GM10248 (cell line): ENCODE measurements at regions not wholly inside any gene's neighbourhood (a gene's known extent, or its start where the extent isn't known, plus 50 kb on each side); places are given as distances from the start of the nearest gene placed in this dataset.

Experiments
- CTCF ChIA-PET: fragments of 300-600 bp; sonication (Branson Sonifier 250); formaldehyde crosslinking; extraction: SDS; loops from one replicate; lab custom pipeline; 2021; ENCODE audit warnings: antibody characterized with exemption; lab: Yijun Ruan, JAX
- POLR2A ChIA-PET: fragments of 350-650 bp; sonication (Branson Sonifier 250); formaldehyde crosslinking; extraction: SDS; loops from one replicate; lab custom pipeline; 2020; ENCODE audit warnings: antibody characterized with exemption; lab: Yijun Ruan, JAX
- DNase-seq: peaks from one replicate; pipeline ENCODE4 v3.0.0; 2012; ENCODE audit errors: extremely low spot score
- CTCF ChIP-seq: IDR thresholded peaks from 2 replicates; pipeline ENCODE4 v1.5.1; 2012; ENCODE audit warnings: mild to moderate bottlenecking, low read depth; ENCODE audit errors: extremely low read depth, missing control alignments, control extremely low read depth

GRCh38 chrX:42093756-42094155 is 170.4 kb upstream of the CASK start:
- TF ChIP-seq CTCF, result no peak
- ChIA-PET CTCF (interaction anchor here (1.3 kb wide), 1 partner anchor 22 kb away, joined by 3 read pairs; no protein-coding TSS in a partner anchor), POLR2A (no interaction called here)
- no peak for DNase-seq

GRCh38 chrX:42090395-42090794 is 167.0 kb upstream of the CASK start:
- ChIA-PET POLR2A (no interaction called here), CTCF (interaction anchor here (1.1 kb wide), 1 partner anchor 14 kb away, joined by 3 read pairs; no protein-coding TSS in a partner anchor)
- TF ChIP-seq CTCF, result no peak
- DNase-seq, result no peak

GRCh38 chrX:42089031-42089430 is 165.7 kb upstream of the CASK start:
- ChIA-PET POLR2A (no interaction called here), CTCF (no interaction called here)
- TF ChIP-seq CTCF, result no peak
- DNase-seq, result no peak

GRCh38 chrX:42087960-42088359 is 164.6 kb upstream of the CASK start:
- ChIA-PET CTCF (interaction anchor here (1.3 kb wide), 1 partner anchor 11 kb away, joined by 4 read pairs; no protein-coding TSS in a partner anchor), POLR2A (no interaction called here)
- TF ChIP-seq CTCF, result no peak
- no peak for DNase-seq

- POLR2A ChIA-PET, result no interaction called here
- no peak for DNase-seq
- TF ChIP-seq CTCF, result no peak
- CTCF ChIA-PET, result interaction anchor here (1.4 kb wide), 1 partner anchor 10 kb away, joined by 3 read pairs; no protein-coding TSS in a partner anchor
Measured at GRCh38 chrX:42085836-42086235, 162.5 kb upstream of the CASK start.

GRCh38 chrX:42079968-42080367 is 156.6 kb upstream of the CASK start:
- no peak for TF ChIP-seq CTCF
- ChIA-PET POLR2A (no interaction called here), CTCF (no interaction called here)
- DNase-seq, result no peak
